Hematopoietic multipotent progenitor cell (in vitro differentiated cells): ENCODE measurements at regions not wholly inside any gene's neighbourhood (a gene's known extent, or its start where the extent isn't known, plus 50 kb on each side); places are given as distances from the start of the nearest gene placed in this dataset.

ENCODE experiments used
- DNase-seq, 3 donors: peaks; one replicate each; pipeline ENCODE4 v3.0.0-alpha.2; 2011 to 2015; ENCODE audit warnings: low read depth in 2 of 3, low spot score in 2 of 3

DNA sequence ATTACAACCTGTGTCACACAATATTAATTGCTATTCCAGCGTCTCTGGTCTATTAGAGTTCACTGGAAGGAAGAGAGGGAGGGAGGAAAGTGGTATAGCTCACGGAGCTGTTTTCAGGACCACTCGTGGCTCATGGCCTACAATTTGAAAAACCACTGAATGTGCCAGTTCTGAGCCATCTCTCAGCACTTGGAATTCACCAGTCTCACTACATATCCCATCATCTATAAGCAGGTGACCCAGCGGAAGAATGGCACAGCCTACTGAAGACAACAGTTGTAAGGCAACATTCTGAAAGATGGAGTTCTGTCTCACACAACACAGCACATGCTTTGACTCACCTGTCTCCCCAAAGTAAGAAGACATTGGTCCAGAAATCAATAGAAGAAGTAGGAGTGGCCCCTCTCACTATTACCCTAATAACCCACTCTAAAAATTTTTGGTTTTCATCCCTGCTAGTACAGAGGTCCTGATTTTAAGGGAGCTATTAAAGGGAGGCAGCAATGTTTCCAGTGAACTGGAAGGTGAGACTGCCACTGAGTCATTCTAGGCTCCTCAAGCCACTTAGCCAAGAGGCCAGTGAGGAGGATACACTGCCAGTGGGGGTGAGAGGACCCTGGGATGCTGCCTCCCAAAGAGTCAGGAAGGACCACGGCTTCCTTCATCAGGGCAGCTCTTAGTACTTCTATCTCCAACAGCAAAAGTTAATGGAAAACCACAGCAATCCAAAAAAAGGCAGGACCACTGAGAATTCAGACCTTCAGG is 50.0 kb upstream of the DOCK9 start:
- DNase-seq: no peak

DNA sequence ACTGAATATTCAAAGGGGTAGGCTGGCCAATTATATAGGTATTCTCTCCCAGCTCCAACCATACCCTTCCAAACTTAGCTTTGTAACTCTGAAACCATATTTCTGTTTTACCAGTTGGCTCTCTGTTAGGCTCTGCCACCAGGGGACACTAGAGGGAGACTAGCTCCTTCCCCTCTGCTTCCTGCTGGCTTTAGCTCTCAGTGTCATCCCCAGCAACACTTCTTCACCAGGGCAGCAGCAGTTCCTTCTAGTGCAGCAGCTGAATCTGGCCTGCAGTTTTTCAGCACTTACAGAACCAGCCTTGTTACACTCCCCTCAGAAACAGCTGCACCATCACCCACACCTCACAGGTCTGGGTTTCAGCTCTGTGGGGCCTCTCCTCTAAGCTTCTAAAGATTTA is 51.0 kb upstream of the DOCK9 start:
- peak in 1 of 3 donors; percentile 31 for DNase-seq

DNA sequence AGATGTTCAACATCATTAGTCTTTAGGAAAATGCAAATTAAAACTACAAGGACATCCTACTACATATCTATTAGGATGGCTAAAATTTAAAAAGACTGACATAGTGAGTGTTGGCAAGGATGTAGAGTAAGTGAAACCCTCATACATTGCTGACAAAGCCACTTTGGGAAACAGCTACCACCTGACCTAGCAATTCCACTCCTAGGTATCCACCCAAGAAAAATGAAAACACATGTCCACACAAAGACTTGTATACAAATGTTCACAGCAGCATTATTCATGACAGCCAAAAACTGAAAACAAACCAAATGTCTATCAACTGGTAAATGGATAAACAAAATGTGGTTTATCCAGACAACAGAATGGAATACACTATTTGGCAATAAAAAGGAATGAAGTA is 51.7 kb upstream of the DOCK9 start:
- no peak for DNase-seq

DNA sequence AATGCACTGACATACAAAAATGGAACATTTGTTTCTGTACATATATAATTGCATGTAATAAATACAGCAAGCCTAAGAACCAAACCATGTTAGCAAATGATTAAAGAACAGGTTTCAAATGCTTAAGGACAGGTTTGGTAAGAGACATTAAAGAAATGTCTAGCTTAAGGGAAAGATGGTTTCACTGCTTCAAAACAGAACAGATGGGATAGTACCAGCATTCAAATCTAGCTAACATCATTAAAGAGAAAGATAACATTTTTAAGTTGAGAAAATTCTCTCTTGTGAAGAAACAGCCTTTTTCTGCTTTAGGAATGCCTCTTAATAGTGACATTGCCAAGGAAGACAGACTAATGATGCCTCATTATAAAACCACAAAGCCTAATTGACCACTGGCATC is 52.5 kb upstream of the DOCK9 start:
- no peak for DNase-seq

DNA sequence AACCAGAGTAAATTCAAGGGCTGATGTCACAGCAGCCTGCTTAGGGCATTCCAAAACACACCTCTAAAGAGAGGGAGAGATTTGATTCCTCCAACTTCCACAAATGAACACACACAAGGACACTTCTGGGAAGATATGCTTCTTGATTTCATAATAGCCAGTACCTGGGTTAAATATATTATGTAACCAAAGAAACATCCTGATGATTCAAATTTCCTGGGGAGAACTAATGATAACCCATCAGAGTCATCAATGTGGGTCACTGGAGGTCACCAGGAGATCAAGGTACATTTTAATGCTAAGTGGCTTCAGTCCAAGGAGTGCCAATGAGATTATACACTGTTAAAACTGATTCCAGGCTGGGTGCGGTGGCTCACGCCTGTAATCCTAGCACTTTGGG is 54.0 kb upstream of the DOCK9 start:
- no peak for DNase-seq

DNA sequence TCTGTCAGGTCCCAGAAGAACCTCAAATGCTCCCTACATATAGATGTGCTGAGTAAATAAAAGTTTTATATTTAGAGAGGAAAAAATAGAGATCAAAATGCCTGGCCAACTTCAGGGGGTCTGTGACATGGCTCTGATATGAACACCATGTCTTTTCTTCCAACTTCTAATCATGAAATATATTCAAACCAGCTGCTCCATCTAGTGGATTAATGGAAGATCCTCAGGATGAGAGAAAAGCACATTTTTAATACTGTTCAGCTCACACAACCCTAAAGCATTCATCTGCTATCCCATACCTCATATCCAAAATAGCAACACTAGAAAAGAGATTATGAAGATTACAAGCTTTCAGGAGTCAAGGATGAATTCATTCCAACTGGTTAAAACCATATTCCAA is 56.0 kb upstream of the DOCK9 start:
- peak in 2 of 3 donors; percentile 24 to 71 for DNase-seq

DNA sequence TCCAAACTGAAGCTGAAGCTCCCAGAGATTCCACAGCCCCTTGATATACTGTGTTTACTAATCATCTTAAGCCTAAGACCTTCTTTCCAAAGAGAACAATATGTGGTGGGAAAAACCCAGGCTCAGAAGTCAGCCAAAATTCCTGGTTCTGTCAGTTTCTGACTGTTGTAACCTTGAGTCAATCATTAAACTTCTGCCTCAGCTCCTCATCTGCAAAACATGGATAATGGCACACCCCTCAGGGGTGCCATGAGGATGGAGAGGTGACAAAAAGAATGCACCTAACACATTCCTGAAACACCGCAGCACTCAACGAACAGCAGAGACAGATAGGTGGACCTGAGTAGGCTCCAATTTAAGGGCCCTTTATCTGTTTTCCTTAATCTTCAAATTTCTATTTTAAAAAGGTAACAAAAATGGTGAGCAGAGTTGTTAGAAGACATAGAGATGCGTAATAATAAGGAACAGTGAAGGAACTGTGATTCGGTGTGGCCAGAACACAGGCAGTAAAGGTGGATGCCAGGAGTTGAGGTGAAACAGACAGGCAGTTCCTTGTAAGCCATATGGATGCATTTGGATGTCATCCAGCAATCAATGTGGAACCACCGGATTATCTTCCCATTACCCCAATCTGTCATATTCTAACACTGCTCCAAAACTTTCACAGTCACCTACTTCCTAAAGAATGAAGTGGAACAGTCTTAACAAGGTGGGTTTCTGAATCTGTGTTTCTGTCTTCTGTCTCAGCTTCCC is 56.6 kb upstream of the DOCK9 start:
- DNase-seq: no peak

DNA sequence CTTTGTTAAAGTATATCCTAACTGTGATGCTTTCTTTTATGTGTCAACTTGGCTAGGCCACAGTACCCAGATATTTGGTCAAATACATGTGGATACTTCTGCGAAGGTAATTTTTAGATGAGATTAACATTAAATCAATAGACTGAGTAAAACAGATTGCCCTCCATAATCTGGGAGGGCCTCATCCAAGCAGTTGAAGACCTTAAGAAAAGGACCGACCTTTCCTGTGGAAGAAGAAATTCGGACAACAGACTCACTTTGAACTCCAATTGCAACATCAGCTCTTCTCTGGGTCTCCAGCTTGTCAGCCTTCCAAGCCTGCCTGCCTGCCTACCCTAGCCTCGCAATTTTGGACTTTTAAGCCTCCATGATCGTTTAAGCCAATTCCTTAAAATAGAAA is 57.9 kb upstream of the DOCK9 start:
- DNase-seq: no peak

DNA sequence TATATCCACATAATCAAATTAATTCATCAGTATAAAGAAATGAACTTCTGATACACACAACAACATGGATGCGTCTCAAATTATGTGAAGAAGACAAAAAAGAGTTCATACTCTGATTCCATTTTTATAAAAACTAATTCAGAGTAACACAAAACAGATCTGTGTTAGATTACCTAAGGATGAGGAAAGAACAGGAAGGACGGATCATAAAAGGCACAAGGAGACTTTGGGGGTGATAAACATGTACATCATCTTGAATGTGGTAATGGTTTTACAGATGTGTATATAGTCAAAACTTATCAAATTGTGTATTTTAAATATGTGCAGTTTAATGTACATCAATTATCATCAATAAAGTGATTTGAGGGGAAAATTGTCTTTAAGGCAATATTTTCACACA is 59.9 kb upstream of the DOCK9 start:
- no peak for DNase-seq

DNA sequence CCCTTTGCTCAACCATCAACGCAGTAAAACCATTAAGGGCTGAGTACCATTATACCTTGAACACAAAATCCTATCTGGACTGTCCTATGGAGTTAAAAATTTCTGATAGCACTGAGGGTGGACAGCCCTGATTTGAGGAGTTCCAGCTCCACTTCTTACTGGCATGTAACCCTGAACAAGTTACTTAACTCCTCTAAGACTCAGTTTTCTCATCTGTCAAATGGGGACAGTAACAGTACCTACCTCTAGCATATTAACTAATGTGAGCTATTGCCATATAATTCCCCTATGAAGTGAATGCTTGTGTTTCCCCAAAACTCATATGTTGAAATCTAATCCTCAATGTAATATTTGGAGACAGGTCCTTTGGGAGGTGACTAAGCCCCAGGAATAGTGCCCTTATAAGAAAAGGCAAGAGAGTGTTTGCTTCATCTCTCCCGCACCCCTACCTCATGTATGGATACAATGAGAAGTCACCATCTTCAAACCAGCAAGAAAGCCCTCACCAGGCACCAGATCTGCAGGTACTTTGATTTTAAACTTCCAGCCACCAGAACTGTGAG is 61.9 kb upstream of the DOCK9 start:
- DNase-seq: no peak

DNA sequence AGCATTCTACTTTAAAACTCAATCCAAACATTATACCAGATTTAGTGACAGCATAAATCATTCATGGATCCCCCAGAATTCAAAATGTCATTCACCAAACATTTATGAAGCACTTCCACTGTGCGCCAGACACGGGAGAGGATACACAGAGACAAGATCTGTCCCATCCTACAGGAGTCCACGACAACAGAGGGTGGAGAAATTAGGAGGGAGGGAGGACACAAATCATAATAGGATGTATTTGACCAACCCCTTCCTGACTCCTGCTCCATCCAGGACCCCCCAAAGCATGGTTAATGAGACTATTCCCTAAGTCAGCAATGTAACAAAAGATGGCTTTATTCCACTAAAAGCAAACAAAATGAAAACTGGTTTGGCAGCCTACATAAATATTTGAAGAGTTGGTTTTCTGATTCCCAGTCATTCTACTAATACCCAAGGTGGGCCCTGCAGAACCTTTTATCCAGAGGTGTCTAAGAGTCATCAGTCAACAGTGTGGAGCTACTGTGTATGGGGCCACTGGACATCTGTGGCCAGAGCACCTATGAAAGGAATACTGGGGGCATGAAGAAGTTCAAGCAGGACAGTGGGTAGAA is 62.8 kb upstream of the DOCK9 start:
- DNase-seq: no peak

DNA sequence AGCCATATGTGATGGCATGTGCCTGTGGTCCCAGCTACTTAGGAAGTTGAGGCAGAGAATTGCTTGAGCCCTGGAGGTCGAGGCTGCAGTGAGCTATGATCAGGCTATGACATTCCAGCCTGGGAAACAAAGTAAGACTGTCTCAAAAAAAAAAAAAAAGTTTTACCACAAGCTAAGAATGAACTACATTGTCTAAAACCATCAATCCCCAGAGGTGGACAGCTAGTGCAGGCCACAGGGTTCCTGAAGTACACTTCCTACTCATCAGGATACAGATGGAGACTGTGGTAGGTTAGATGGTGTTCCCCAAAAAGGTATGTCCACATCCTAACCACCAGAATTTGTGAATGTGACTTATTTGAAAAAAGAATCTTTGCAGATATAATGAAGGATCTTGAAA is 63.5 kb upstream of the DOCK9 start:
- no peak for DNase-seq

DNA sequence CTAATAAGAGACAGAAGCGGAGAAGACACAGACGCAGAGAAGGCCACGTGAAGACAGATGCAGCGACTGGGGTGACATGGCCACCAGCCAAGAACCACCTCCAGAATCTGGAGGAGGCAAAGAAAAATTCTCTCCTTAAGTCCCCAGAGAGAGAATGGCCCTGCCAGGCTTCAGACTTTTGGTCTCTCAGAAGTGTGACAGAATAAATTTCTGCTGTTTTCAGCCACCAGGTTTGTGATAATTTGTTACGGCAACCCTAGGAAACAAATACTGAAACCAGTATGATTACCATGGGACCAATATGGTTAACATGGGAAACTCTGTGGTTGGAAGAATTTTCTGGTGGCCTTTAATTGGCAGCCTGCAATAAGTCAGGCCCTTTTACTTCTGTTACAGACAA is 63.9 kb upstream of the DOCK9 start:
- no peak for DNase-seq

DNA sequence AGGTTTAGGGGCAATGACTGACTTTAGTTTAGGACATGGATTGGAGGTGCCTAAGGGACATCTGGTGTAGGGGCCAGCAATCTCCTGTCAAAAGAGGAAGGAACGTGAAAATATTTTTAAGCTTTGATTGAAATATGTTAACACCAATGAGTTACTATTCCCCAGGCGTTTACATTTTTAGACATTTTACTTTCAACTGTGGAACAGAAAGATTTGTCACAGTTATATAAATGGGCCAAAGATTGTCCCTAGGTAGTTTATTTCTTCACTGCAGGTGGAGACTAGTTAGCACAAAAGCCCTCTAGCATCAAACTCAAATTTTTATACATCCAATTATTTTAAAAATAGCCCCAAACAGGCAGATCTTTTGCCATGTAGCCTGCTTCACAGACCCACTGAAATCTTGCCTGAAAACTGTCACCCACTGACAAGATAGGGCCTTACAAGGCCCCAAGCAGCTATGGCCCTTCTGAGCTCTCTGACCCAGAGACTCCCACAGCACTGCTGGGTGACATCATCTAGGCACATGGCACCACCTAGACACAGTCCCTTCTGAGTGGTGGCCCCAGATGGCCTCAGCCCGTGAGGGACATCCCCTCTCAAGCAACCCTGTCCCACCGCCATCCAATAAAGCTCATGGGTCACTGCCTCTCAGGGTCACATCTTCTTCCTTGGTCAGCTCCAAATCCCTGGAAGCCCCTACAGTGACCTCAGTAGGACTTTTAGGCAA is 64.8 kb upstream of the DOCK9 start:
- DNase-seq: no peak

DNA sequence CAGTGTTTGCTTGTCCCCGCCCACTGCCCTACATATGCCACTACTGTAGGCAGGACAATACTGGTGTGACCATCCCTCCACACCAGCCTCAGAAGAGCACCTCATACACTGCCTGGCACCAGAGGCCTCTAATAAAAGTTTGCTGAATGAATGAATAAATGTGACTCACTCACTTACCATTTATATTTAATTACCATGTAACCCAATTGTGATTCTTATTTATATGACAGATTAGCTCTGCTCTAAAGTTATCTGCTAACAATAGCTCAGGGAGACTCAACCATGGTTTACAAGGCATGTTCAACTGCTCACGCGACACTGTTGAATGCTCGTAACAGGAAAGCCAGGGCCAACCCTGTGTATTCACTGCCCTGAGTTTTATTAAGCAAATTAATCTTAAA is 66.0 kb upstream of the DOCK9 start:
- DNase-seq: no peak

DNA sequence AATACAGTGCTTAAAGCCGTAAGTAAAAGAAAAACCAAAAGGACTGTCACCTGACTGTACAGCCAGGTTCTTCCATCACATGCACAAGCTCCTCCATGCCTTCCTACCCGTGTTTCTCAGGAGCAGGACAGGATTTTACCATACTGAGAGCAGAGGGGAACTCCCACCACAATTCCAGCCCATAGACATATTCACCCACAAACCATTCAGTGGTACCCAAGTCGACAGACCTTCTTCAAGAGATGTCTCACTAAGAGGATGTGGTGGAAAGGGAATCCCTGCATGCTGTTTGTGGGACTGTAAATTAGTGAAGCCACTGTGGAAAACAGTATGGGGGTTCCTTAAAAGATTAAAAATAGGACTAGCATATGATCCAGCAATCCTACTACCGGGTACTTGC is 66.9 kb upstream of the DOCK9 start:
- DNase-seq: no peak

DNA sequence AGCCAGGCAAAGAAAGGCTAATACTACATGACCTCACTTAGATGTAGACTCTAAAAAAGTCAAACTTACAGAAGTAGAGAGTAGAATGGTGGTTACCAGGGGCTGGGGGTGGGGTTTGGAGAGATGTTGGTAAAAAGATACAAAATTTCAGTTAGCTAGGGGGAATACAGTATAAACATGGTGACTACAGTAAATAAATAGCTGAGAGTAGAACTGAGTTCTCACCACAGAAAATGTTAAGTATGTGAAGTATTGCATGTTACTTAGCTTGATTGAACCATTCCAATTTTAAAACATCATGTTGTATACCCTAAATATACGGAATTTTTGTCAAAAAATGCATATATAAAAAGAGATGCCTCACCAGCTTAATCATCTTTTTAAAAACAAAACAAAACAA is 67.5 kb upstream of the DOCK9 start:
- no peak for DNase-seq

DNA sequence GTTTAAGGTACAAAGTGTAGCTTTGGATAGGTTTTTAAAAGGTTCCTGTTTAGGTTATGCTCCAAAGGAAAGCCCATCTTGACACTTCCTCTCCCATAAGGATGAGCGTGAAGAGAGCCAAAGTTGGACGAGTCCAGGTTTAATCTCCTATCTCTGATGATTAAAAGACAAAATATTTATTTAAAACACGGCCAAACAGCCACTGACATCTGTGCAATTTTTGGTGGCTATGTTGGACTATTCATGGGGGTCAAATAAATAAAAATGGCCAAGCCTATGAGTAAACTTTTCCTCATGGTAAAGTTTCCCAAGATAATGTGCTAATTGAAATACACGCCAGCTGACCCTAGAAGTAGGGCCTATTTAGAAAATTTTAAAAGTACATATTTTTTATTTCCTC is 69.0 kb upstream of the DOCK9 start:
- DNase-seq: no peak

DNA sequence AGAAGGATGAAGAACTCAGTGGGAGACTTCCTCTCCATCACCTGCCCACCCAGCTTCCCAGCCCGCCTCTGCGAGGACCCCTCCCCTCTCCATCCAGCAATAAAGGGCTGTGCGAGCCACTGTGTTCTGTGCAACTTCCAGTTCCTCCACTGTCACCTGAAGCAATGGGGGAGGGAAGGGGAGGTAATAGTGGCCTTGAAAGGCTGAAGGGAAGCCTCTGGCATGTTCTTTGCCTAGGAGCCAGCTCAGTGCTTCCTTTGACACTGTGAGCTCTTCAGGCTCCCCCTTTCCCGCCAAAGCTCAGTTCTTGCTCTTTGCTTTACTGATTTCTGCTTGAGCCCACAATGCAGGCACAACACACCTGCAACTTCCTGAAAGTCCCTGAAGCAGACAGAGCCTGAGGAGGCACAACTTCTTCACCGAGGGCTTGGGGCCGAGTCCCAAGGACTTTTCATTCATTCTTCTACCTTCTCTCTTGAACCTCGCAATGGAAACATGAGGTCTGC is 73.2 kb upstream of the DOCK9 start:
- DNase-seq: no peak

DNA sequence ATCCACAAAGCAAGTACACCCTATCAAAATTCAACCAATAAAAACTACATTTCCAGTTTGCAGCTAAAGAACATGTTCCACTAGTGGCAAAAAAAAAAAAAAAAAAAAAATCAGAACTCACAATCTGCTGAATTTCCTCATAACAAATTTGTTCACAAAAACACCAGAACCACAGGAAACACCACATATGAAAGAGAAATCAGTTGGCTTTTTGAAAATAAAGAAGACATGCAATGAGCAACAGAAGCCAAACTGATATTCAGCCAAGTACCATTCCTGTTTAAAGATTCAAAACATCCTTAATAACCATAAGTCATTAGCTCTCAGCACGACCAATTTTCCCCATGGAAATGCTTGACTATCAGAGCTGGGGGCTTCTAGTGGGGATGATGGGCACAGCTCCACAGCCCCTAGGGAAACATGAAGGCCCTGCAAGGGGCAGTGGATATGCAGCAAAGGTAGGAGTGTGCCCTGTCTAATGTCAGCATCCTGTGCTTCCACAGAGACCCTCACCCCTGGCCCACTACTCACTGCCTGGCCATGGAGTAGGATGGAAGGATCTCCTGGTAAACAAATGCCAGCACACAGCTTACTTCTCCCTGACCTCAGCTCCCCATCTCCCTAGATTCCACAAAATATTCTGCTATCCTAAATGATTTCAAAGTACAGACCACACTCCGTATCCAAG is 74.0 kb upstream of the DOCK9 start:
- DNase-seq: no peak
